Ishikawa (cell line): ENCODE measurements at regions not wholly inside any gene's neighbourhood (a gene's known extent, or its start where the extent isn't known, plus 50 kb on each side); places are given as distances from the start of the nearest gene placed in this dataset.

ENCODE experiments used
- CEBPB ChIP-seq: IDR thresholded peaks from 2 replicates; pipeline ENCODE4 v1.6.1; 2012
- EP300 ChIP-seq: IDR thresholded peaks from 2 replicates; pipeline ENCODE4 v1.6.1; 2012; ENCODE audit warnings: borderline replicate concordance
- REST ChIP-seq: IDR thresholded peaks from 2 replicates; pipeline ENCODE4 v1.6.1; 2012; ENCODE audit warnings: low read depth, mild to moderate bottlenecking
- TCF12 ChIP-seq: IDR thresholded peaks from 2 replicates; pipeline ENCODE4 v1.6.1; 2012; ENCODE audit warnings: low read depth
- YY1 ChIP-seq: IDR thresholded peaks from 2 replicates; pipeline ENCODE4 v1.6.1; 2012; ENCODE audit warnings: low read depth

- TF ChIP-seq CEBPB: no peak
- no peak for TF ChIP-seq REST
- TF ChIP-seq EP300: no peak
- no peak for TF ChIP-seq TCF12
- TF ChIP-seq YY1: no peak
Measured at GRCh38 chr3:53998980-53999379, 107.3 kb upstream of the SELENOK start.
